PC-9 (cell line): ENCODE measurements at regions not wholly inside any gene's neighbourhood (a gene's known extent, or its start where the extent isn't known, plus 50 kb on each side); places are given as distances from the start of the nearest gene placed in this dataset.
"Not testable (repeated sequence)": the region's sequence is repeated elsewhere in the genome, so short reads cannot be mapped to it uniquely, and the experiment has no call there.

Experiments used
- CTCF ChIP-seq: fragments of 200-600 bp; sonication (generic); conservative IDR thresholded peaks from 2 replicates; pipeline ENCODE4 v1.6.1; 2017; ENCODE audit warnings: mixed run types, antibody characterized with exemption, mild to moderate bottlenecking, moderate library complexity
- EZH2 ChIP-seq: fragments of 200-600 bp; sonication (generic); IDR thresholded peaks from 2 replicates; pipeline ENCODE4 v1.8.0; 2017; ENCODE audit warnings: antibody characterized with exemption, low read depth

- not testable (repeated sequence) for TF ChIP-seq CTCF, EZH2
These were observed 212.5 kb upstream of the PIEZO2 start for GRCh38 chr18:11361862-11362261.
